GM20431 (cell line): ENCODE measurements at regions not wholly inside any gene's neighbourhood (a gene's known extent, or its start where the extent isn't known, plus 50 kb on each side); places are given as distances from the start of the nearest gene placed in this dataset.
"Not testable (repeated sequence)": the region's sequence is repeated elsewhere in the genome, so short reads cannot be mapped to it uniquely, and the experiment has no call there.

Experiments
- in situ Hi-C: fragments of 300-500 bp; cut with MseI, MboI; formaldehyde crosslinking; loops from one replicate; pipeline ENCODE4 v1.15.0; 2020; ENCODE audit warnings: low sequenced_read_pairs; ENCODE audit not compliant: unreplicated experiment

- in situ Hi-C loops = no loop called here
Measured at GRCh38 chr10:63675171-63675570, 154.0 kb downstream of the REEP3 start.

- in situ Hi-C loops = no loop called here
Measured at GRCh38 chr10:63677001-63677400, 155.8 kb downstream of the REEP3 start.

- in situ Hi-C loops = not testable (repeated sequence)
Measured at GRCh38 chr10:63680545-63680944, 159.3 kb downstream of the REEP3 start.

- in situ Hi-C loops = no loop called here
Measured at GRCh38 chr10:63681993-63682697, 160.9 kb downstream of the REEP3 start.

- in situ Hi-C loops = not testable (repeated sequence)
Measured at GRCh38 chr10:63682698-63683052, 161.5 kb downstream of the REEP3 start.

GRCh38 chr10:63683223-63683622 lies 162.0 kb downstream of the REEP3 start:
- in situ Hi-C loops = no loop called here

GRCh38 chr10:63683686-63684085 lies 162.5 kb downstream of the REEP3 start:
- in situ Hi-C loops = no loop called here

GRCh38 chr10:63684257-63684936 lies 163.2 kb downstream of the REEP3 start:
- in situ Hi-C loops = no loop called here

- in situ Hi-C loops = no loop called here
Measured at GRCh38 chr10:63689768-63690167, 168.6 kb downstream of the REEP3 start.

GRCh38 chr10:63692220-63692896 lies 171.2 kb downstream of the REEP3 start:
- in situ Hi-C loops = no loop called here

GRCh38 chr10:63693021-63693420 lies 171.8 kb downstream of the REEP3 start:
- in situ Hi-C loops = not testable (repeated sequence)

GRCh38 chr10:63696205-63696604 lies 175.0 kb downstream of the REEP3 start:
- in situ Hi-C loops = no loop called here

GRCh38 chr10:63697956-63698786 lies 177.0 kb downstream of the REEP3 start:
- in situ Hi-C loops = no loop called here

- in situ Hi-C loops = no loop called here
Measured at GRCh38 chr10:63698787-63699150, 177.6 kb downstream of the REEP3 start.

- in situ Hi-C loops = no loop called here
Measured at GRCh38 chr10:63699785-63700613, 178.8 kb downstream of the REEP3 start.

GRCh38 chr10:63700631-63701156 lies 179.5 kb downstream of the REEP3 start:
- in situ Hi-C loops = no loop called here

- in situ Hi-C loops = no loop called here
Measured at GRCh38 chr10:63702092-63702491, 180.9 kb downstream of the REEP3 start.

GRCh38 chr10:63703113-63703670 lies 182.0 kb downstream of the REEP3 start:
- in situ Hi-C loops = no loop called here

- in situ Hi-C loops = no loop called here
Measured at GRCh38 chr10:63703740-63704345, 182.6 kb downstream of the REEP3 start.
